ENCODE measurements at regions not wholly inside any gene's neighbourhood (a gene's known extent, or its start where the extent isn't known, plus 50 kb on each side); places are given as distances from the start of the nearest gene placed in this dataset.
"Not testable (repeated sequence)": the region's sequence is repeated elsewhere in the genome, so short reads cannot be mapped to it uniquely, and the experiment has no call there.

GRCh38 chr3:124354150-124354549 lies 362.2 kb upstream of the ROPN1 start:
- no peak overlapping the region for H3K4me3 ChIP-seq (ENCODE audit: low read depth, low read length)

- no peak overlapping the region for H3K4me3 ChIP-seq (ENCODE audit: low read depth, low read length)
Observed at GRCh38 chr3:124358156-124358555, 366.2 kb upstream of the ROPN1 start.

GRCh38 chr3:124360155-124360554 lies 368.2 kb upstream of the ROPN1 start:
- H3K4me3 ChIP-seq (ENCODE audit: low read depth, low read length): no peak overlapping the region

GRCh38 chr3:124360563-124360962 lies 368.6 kb upstream of the ROPN1 start:
- H3K4me3 ChIP-seq (ENCODE audit: low read depth, low read length): no peak overlapping the region

GRCh38 chr3:124361566-124361965 lies 368.7 kb upstream of the UMPS start:
- H3K4me3 ChIP-seq (ENCODE audit: low read depth, low read length): no peak overlapping the region

GRCh38 chr3:124362455-124362854 lies 367.8 kb upstream of the UMPS start:
- no peak overlapping the region for H3K4me3 ChIP-seq (ENCODE audit: low read depth, low read length)

GRCh38 chr3:124363476-124363875 lies 366.8 kb upstream of the UMPS start:
- H3K4me3 ChIP-seq (ENCODE audit: low read depth, low read length): no peak overlapping the region

GRCh38 chr3:124364317-124365020 lies 365.8 kb upstream of the UMPS start:
- no peak overlapping the region for H3K4me3 ChIP-seq (ENCODE audit: low read depth, low read length)

- H3K4me3 ChIP-seq (ENCODE audit: low read depth, low read length): not testable (repeated sequence)
Observed at GRCh38 chr3:124366655-124367054, 363.6 kb upstream of the UMPS start.

- H3K4me3 ChIP-seq (ENCODE audit: low read depth, low read length): no peak overlapping the region
Observed at GRCh38 chr3:124372775-124373174, 357.5 kb upstream of the UMPS start.

GRCh38 chr3:124373524-124373923 lies 356.7 kb upstream of the UMPS start:
- H3K4me3 ChIP-seq (ENCODE audit: low read depth, low read length): no peak overlapping the region

- H3K4me3 ChIP-seq (ENCODE audit: low read depth, low read length): no peak overlapping the region
Observed at GRCh38 chr3:124374583-124374982, 355.7 kb upstream of the UMPS start.

- no peak overlapping the region for H3K4me3 ChIP-seq (ENCODE audit: low read depth, low read length)
Observed at GRCh38 chr3:124381575-124382333, 348.5 kb upstream of the UMPS start.

GRCh38 chr3:124383051-124383450 lies 347.2 kb upstream of the UMPS start:
- no peak overlapping the region for H3K4me3 ChIP-seq (ENCODE audit: low read depth, low read length)

- H3K4me3 ChIP-seq (ENCODE audit: low read depth, low read length): no peak overlapping the region
Observed at GRCh38 chr3:124383846-124384466, 346.3 kb upstream of the UMPS start.

- H3K4me3 ChIP-seq (ENCODE audit: low read depth, low read length): no peak overlapping the region
Observed at GRCh38 chr3:124384527-124384926, 345.7 kb upstream of the UMPS start.

- no peak overlapping the region for H3K4me3 ChIP-seq (ENCODE audit: low read depth, low read length)
Observed at GRCh38 chr3:124385996-124386395, 344.3 kb upstream of the UMPS start.

GRCh38 chr3:124386996-124387595 lies 343.2 kb upstream of the UMPS start:
- H3K4me3 ChIP-seq (ENCODE audit: low read depth, low read length): no peak overlapping the region

GRCh38 chr3:124391774-124392173 lies 338.5 kb upstream of the UMPS start:
- H3K4me3 ChIP-seq (ENCODE audit: low read depth, low read length): no peak overlapping the region

GRCh38 chr3:124393340-124393739 lies 336.9 kb upstream of the UMPS start:
- no peak overlapping the region for H3K4me3 ChIP-seq (ENCODE audit: low read depth, low read length)

- no peak overlapping the region for H3K4me3 ChIP-seq (ENCODE audit: low read depth, low read length)
Observed at GRCh38 chr3:124395162-124395561, 335.1 kb upstream of the UMPS start.

Data from iPS-11a (cell line).